Adrenal gland (tissue), 9 donors: ENCODE measurements at regions not wholly inside any gene's neighbourhood (a gene's known extent, or its start where the extent isn't known, plus 50 kb on each side); places are given as distances from the start of the nearest gene placed in this dataset.
"Not testable (repeated sequence)": the region's sequence is repeated elsewhere in the genome, so short reads cannot be mapped to it uniquely, and the experiment has no call there.

Experiments
- DNase-seq, 7 donors: peaks; one replicate each; pipeline ENCODE4 v3.0.0-alpha.2; 2019 to 2020
- H3K27ac ChIP-seq, 5 donors: fragments of 200-600 bp; sonication (generic) in 4 of 5; 1 replicate in 3 of 5; 2 replicates in 2 of 5; pipeline versions ENCODE4 v1.5.1 to v1.8.0; 2016 to 2020; ENCODE audit warnings: mild to moderate bottlenecking in 1 of 5
- H3K27me3 ChIP-seq: fragments of 200-600 bp; 2 replicates; pipeline ENCODE4 v1.8.0; 2021
- H3K36me3 ChIP-seq, 2 donors: fragments of 200-600 bp; replicated peaks in 1 of 2; 1 replicate in 1 of 2; 2 replicates in 1 of 2; pipeline versions ENCODE4 v1.5.1 to v1.8.0; 2018 to 2022
- H3K4me1 ChIP-seq, 2 donors: fragments of 200-600 bp; replicated peaks in 1 of 2; 1 replicate in 1 of 2; 2 replicates in 1 of 2; pipeline versions ENCODE4 v1.5.1 to v1.8.0; 2018 to 2021
- H3K4me3 ChIP-seq, 4 donors: fragments of 200-600 bp; sonication (generic) in 3 of 4; one replicate each; pipeline ENCODE4 v1.5.1; 2016 to 2018
- H3K9me3 ChIP-seq, 3 donors: fragments of 200-600 bp; sonication (generic) in 1 of 3; replicated peaks in 1 of 3; 1 replicate in 2 of 3; 2 replicates in 1 of 3; pipeline versions ENCODE4 v1.5.1 to v1.8.0; 2016 to 2021
- POLR2A ChIP-seq, 2 donors: fragments of 450-650 bp; IDR thresholded peaks; one replicate each; pipeline ENCODE4 v1.6.1; 2017; ENCODE audit warnings: antibody characterized with exemption in 2 of 2, mild to moderate bottlenecking in 2 of 2, moderate library complexity in 1 of 2
- WGBS, 4 donors: extraction: QIAGEN DNeasy Blood & Tissue Kit in 2 of 4; methylation state at CpG; one replicate each; pipeline versions ENCODE4 v1.1.5 to v1.1.7; 2013 to 2017; 5-methylcytosine and 5-hydroxymethylcytosine counted together
- intact Hi-C, 2 donors: fragments of 100-400 bp; cut with DNase I; formaldehyde crosslinking; loops; one replicate each; pipeline versions ENCODE4 v1.14.1 to v1.15.0; 2022 to 2023
- TF ChIP-seq, protein P1 (sequence below), 6 experiments: fragments of 450-650 bp in 4 of 6; fragments of 200-600 bp in 2 of 6; sonication (generic) in 1 of 6; IDR thresholded peaks; 1 replicate in 5 of 6; 2 replicates in 1 of 6; pipeline versions ENCODE4 v1.5.1 to v1.8.0; 2016 to 2021; ENCODE audit warnings: antibody characterized with exemption in 6 of 6, mild to moderate bottlenecking in 2 of 6, moderate library complexity in 1 of 6
- donor health status: healthy with polysubstance abuse.
- donor health status: Bipolar disorder and iron deficiency.
- donor health status: DM: yes; HTN: yes; CAD: no.
- donor health status: DM: no; HTN: no; CAD: no.
- donor health status: DM: no; HTN: no; CAD: no.

DNA sequence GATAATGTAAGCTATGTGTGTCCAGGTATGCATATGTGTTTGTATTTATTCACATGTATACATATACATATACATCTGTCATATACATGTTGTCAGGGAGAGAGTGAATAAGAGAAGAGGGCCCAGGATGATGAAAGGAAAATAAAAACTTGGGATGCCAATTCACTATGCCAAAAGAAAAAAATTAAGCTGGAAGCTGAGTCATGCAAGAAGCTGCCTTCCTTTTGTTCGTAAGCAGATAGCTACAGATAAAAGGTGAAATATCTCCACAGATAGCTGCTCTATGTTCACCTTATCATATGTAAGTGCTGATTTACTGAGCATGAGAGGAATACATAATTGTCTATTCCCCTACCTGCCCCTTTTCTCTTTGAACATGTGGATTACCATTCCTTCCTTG is 579.9 kb downstream of the EPM2A start:
- no peak for TF ChIP-seq POLR2A (IDR thresholded peaks at IDR 0.05)
- TF ChIP-seq, protein P1, sequence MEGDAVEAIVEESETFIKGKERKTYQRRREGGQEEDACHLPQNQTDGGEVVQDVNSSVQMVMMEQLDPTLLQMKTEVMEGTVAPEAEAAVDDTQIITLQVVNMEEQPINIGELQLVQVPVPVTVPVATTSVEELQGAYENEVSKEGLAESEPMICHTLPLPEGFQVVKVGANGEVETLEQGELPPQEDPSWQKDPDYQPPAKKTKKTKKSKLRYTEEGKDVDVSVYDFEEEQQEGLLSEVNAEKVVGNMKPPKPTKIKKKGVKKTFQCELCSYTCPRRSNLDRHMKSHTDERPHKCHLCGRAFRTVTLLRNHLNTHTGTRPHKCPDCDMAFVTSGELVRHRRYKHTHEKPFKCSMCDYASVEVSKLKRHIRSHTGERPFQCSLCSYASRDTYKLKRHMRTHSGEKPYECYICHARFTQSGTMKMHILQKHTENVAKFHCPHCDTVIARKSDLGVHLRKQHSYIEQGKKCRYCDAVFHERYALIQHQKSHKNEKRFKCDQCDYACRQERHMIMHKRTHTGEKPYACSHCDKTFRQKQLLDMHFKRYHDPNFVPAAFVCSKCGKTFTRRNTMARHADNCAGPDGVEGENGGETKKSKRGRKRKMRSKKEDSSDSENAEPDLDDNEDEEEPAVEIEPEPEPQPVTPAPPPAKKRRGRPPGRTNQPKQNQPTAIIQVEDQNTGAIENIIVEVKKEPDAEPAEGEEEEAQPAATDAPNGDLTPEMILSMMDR (IDR thresholded peaks at IDR 0.05), result no peak
- Histone ChIP-seq H3K4me1 (no peaks in the 10 kb centered on the region), H3K27ac (no peak overlapping the region), H3K9me3 (no peaks in the 10 kb centered on the region), H3K27me3 (no peaks in the 10 kb centered on the region), H3K4me3 (no peak overlapping the region), H3K36me3 (no peaks in the 10 kb centered on the region)
- WGBS, 4 donors, result 34 to 47% (median 35%) methylated on average over 1 of the region's 1 CpG
- intact Hi-C loops, result no loop called here
- no peak for DNase-seq

- H3K4me1 ChIP-seq, result no peaks in the 10 kb centered on the region
- intact Hi-C loops, result no loop called here
- H3K36me3 ChIP-seq, result no peaks in the 10 kb centered on the region
- no peaks in the 10 kb centered on the region for H3K27me3 ChIP-seq
- no peaks in the 10 kb centered on the region for H3K9me3 ChIP-seq
- DNase-seq, result no peak
- 78 to 98% (median 89%) methylated on average over 2 of the region's 2 CpGs for WGBS, 4 donors
- no peak overlapping the region for H3K4me3 ChIP-seq
- H3K27ac ChIP-seq, result no peak overlapping the region
- TF ChIP-seq, protein P1 (IDR thresholded peaks at IDR 0.05), result no peak
These were observed 579.2 kb downstream of the EPM2A start for GRCh38 chr6:145155873-145156782.

DNA sequence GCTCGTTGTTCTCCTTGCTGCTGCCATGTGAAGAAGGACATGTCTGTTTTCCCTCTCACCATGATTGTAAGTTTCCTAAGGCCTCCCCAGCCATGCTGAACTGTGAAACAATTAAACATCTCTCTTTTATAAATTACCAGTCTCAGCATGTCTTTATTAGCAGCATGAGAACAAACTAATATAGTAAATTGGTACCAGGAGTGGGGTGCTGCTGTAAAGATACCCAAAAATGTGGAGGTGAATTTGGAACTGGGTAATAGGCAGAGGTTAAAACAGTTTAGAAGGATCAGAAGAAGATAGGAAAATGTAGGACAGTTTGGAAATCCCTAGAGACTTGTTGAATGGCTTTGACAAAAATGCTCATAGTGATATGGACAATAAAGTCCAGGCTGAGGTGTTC is 576.7 kb downstream of the EPM2A start:
- H3K9me3 ChIP-seq, intact Hi-C loops, DNase-seq, H3K36me3 ChIP-seq, H3K4me3 ChIP-seq, H3K27me3 ChIP-seq, H3K27ac ChIP-seq, H3K4me1 ChIP-seq: not testable (repeated sequence)
- 63 to 91% (median 80%) methylated on average over 1 of the region's 1 CpG for WGBS, 4 donors

- Histone ChIP-seq H3K36me3 (no peaks in the 10 kb centered on the region), H3K4me1 (no peaks in the 10 kb centered on the region), H3K27me3 (no peaks in the 10 kb centered on the region), H3K27ac (no peak overlapping the region), H3K9me3 (no peaks in the 10 kb centered on the region), H3K4me3 (no peak overlapping the region)
- DNase-seq, result no peak
- intact Hi-C loops, result no loop called here
- TF ChIP-seq POLR2A (IDR thresholded peaks at IDR 0.05), result no peak
- TF ChIP-seq, protein P1 (IDR thresholded peaks at IDR 0.05), result no peak
These were observed 575.4 kb downstream of the EPM2A start for GRCh38 chr6:145159921-145160320.

DNA sequence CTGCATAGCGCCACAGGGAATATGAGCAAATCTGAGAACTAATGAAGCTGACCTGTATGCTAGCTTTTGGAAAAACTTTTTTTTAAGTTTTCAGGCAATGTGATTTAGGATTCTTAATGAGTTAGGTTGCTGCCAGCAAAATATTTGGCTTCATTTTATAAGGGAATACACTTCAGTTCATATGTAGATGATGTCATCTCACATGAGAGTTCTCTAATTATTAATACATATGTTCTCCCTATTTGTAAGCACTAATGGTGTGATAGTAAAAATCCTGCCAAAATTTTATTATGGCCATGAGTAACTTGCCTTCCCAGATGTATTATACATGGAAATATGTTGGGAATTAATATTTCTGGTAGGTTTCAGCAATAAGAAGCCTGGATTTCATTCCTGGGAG is 573.8 kb downstream of the EPM2A start:
- H3K27ac ChIP-seq, result no peak overlapping the region
- 91 to 100% (median 97%) methylated on average over 1 of the region's 1 CpG for WGBS, 4 donors
- H3K9me3 ChIP-seq, result no peaks in the 10 kb centered on the region
- no peak for DNase-seq
- H3K4me3 ChIP-seq, result no peak overlapping the region
- peaks cover 0 to 4% of the 10 kb centered on the region in 2 donors for H3K4me1 ChIP-seq
- no peaks in the 10 kb centered on the region for H3K27me3 ChIP-seq
- H3K36me3 ChIP-seq, result no peaks in the 10 kb centered on the region
- intact Hi-C loops, result no loop called here
- TF ChIP-seq, protein P1 (IDR thresholded peaks at IDR 0.05), result no peak
- no peak for TF ChIP-seq POLR2A (IDR thresholded peaks at IDR 0.05)
